ENCODE measurements at regions not wholly inside any gene's neighbourhood (a gene's known extent, or its start where the extent isn't known, plus 50 kb on each side); places are given as distances from the start of the nearest gene placed in this dataset.

GRCh38 chr9:97753975-97754374 is 56.8 kb upstream of the XPA start:
- TF ChIP-seq CTCF (IDR thresholded peaks at IDR 0.05), result no peak
- no peak for TF ChIP-seq POLR2A (IDR thresholded peaks at IDR 0.05)

Measured in tibial nerve (tissue), 3 donors.